GM18861 (cell line): ENCODE measurements at regions not wholly inside any gene's neighbourhood (a gene's known extent, or its start where the extent isn't known, plus 50 kb on each side); places are given as distances from the start of the nearest gene placed in this dataset.

ENCODE experiments used
- ATAC-seq: cut with Tn5 transposase; IDR thresholded peaks from one replicate; pipeline ENCODE4 v1.9.1; 2021; ENCODE audit not compliant: unreplicated experiment

GRCh38 chr13:40185414-40185813 lies 481.0 kb downstream of the FOXO1 start:
- no peak for ATAC-seq

DNA sequence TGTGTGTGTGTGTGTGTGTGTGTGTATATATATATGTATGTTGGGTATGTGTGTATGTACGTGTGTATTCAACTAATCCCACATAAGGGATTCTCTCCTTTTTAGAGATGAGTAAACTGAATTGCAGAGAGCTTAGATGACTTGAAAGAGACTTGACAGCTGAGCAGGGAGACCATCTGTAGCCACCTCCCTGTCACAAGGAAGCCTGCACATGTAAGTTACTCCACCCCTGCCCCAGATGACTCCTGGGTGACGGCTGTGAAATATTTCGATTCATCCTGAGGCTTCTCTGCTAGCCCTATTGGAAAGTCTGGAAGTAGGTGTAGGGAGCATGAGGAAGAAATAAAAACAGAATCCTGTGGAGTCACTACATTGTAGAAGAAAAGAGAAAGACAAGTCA lies 480.4 kb downstream of the FOXO1 start:
- ATAC-seq, result no peak

DNA sequence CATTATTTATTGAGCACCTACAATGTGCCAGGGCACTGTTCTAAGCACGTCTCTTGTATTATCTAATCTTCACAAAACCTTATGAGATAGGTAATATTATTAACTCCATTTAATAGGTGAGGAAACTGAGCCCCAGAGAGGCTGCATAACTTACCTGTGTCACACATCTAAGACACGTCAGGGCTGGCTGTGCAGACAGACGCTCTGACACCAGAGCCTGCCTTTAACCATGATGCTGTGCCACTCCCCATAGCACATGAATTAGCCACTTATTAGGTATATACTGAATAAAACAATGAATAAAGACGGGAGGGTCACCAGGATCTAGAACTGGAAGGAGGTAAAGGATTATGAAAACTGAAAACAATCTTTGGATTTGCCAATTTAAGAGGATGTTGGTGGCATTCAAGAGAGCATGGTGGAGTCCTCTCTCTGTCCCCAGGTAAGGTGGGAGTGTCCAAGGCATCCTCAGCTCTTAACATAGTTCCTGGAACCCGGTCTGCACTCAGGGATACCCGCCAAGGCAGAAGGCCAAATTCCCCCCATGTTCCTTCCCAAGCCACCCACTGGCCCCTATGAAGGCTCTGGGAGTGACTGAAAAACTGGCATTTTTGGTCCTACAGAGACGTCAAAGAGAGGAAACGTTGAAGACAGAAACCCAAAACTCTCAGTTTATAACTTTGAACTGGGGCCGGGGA lies 479.7 kb downstream of the FOXO1 start:
- ATAC-seq, result no peak

DNA sequence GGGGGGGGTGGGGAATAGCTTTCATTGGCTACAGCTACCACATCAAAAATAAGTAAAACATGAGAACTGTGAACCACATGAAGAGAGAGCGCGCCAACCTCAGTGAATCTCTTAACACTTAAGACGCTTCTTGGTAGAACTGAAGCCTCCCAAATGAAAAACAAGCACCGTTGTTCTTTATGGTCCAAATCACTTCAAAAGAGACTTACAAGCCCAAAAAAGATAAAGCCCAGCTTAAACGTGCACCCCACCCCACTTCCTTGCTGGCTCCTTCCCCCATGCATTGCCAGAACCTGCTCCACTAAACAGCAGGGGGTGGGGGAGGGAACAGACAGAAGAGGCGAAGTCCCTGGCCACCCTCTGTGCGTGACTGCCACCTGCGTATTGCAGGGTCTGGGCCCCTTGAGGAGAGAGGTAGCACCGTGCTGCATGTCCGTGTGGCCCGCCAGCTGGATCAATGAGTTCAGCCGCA lies 479.1 kb downstream of the FOXO1 start:
- ATAC-seq, result no peak

DNA sequence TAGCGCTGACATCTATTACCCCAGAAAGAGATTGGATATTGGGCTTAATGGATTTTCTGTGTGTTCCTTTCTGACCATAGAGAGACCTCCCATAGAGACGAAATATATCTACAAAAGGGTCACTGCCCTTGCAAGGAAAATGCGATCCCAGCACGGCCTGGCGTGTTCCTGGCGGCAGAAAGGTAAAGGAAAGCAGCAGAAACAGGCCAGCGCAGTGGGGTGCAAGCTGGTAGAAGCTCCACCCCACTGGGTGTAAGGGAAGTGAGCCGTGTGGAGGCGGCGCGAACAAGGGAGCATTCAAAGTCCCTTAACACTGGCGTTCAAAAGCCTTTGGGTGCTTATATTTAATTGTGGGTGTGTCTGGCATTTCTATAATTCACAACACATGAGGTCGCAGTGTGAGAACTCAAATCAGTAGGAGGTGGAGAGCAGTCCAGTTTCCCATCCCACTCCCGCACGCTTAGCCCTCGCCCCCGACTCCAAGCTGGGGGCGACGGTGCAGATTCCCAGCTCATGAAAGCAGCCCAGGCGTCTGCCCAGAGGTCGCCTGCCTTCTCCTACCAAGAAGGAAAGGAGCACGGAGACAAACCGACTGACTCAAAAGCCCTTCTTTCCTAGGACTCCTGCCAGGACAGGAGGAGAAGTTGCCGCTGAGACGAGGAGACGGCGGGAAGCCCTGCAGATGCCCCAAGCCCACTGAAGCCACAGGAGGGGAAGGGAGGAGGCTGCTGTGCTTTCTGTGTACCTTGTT lies 478.4 kb downstream of the FOXO1 start:
- no peak for ATAC-seq

GRCh38 chr13:40189426-40189825 lies 477.0 kb downstream of the FOXO1 start:
- no peak for ATAC-seq

DNA sequence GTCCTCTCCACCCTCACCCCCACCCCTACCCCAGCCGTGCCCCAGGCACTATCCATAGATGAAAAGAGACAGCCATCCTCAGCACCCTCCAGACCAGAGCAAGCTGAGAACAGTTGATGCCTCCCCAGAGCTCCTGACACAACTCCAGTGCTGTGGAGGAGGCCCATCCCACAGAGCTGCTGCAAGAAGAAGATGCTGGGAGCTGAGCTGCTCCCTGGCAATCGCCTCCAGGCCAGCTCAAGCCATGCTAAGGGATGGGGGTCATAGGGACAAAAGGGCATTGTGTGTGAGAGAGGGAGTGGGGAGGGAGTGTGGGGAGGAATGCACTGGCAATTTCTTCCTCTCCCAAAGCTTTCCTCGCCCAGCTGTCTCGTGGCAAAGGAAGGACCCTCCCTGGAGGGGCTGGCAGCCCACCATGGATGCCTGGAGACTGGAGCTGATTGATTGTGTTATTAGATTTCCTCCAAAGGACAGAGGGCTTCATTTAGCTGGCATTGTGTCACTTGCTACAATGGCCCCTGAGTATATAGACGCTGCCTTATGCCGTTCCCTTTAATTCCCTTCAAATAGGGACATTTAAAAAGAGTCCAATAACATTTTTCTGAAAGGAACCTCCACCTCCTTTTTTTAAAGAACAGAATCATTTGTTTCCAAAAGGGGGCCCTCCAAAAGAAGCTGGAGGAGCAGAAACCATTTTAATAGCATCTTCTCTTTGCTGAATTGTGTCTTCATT lies 476.4 kb downstream of the FOXO1 start:
- no peak for ATAC-seq

GRCh38 chr13:40190641-40191100 lies 475.8 kb downstream of the FOXO1 start:
- ATAC-seq, result peak; percentile 56

- no peak for ATAC-seq
Observed at GRCh38 chr13:40191186-40191980, 475.1 kb downstream of the FOXO1 start.

DNA sequence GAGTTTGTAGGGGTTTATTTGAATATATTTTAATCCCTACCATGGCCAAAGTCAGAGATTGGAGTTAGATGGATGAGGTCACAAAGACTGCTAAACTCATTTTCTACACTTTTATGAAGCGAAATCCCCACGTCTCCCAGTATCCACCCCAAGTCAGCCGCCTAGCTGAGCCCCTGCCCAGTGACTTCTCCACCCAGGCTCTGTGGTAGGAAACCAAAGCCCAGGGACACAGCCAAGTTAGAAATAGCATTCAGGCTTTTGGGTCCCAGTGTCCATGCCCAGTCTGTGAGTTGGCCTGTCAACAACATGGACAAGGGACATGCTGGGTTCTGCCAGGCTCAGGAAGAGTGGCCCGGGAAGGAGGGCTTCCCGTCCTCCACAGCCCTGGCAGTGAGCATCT lies 474.0 kb downstream of the FOXO1 start:
- no peak for ATAC-seq

GRCh38 chr13:40192858-40193257 lies 473.6 kb downstream of the FOXO1 start:
- no peak for ATAC-seq

- no peak for ATAC-seq
Observed at GRCh38 chr13:40193286-40194223, 472.9 kb downstream of the FOXO1 start.

- no peak for ATAC-seq
Observed at GRCh38 chr13:40194224-40194806, 472.1 kb downstream of the FOXO1 start.

- no peak for ATAC-seq
Observed at GRCh38 chr13:40197049-40197448, 469.4 kb downstream of the FOXO1 start.

- ATAC-seq, result no peak
Observed at GRCh38 chr13:40197936-40198595, 468.4 kb downstream of the FOXO1 start.

DNA sequence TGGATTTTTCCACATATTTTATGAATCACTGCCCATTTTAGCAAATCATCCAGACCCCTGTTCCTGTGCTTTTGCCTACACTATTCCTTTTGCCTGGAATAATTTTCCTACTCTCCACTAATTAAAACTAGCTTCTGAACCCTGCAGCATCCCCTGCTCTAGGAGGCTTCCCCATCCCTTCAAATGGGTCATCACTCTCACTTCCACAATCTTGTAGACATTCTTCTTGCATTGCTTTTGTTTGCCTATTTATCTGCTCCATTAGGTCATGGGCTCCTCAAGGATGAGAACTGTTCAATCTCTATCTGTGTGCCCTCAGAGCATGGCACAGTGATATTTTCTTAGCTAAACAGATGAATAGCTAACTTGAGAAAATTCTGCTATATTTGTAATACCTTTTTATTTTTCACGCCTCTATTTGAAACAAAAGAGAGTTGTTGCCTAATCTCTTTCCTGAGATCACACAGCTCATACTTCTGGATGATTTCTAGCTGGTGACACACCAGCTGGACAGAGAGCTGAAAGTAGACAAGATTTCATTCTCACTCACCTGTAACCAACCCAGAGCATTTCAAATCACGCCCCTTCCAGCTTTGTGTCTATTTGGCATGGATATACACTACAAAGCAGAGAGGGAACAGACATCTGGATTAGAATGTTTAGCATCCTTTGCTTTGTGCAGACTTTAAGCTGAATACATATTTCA lies 466.0 kb downstream of the FOXO1 start:
- ATAC-seq, result no peak

- ATAC-seq, result no peak
Observed at GRCh38 chr13:40204246-40204645, 462.2 kb downstream of the FOXO1 start.

GRCh38 chr13:40205771-40206240 lies 460.6 kb downstream of the FOXO1 start:
- no peak for ATAC-seq
